ENCODE measurements at regions not wholly inside any gene's neighbourhood (a gene's known extent, or its start where the extent isn't known, plus 50 kb on each side); places are given as distances from the start of the nearest gene placed in this dataset.

DNA sequence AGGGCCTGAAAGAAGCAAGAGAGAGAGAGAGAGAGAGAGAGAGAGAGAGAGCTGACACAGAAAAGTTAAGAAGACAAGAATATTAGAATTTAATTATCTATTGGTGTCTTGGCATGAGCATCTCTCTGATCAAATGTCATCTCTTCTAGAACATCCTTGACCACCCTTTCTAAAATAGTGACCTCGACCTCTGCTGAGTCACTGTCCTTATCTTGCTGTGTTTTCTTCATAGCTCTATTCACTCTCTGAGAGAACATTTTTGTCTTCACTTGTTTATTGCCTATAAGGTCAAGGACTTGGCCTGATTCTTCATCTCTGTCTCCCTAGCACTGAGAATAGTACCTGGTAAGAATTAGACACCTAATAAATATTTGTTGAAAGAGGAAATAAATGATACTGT, 383.8 kb upstream of the RPS23 start:
- DNase-seq (ENCODE audit: low spot score) (no peak), ATAC-seq (no peak)
- Mint-ChIP-seq H3K4me1 (peaks cover 10% of the 10 kb centered on the region; the same call in 1 of the 2 replicates), H3K27ac (no peak overlapping the region), H3K4me3 (no peak overlapping the region), H3K27me3 (ENCODE audit: low read depth) (no peaks in the 10 kb centered on the region), H3K36me3 (no peaks in the 10 kb centered on the region), H3K9me3 (no peaks in the 10 kb centered on the region)
- ChIA-PET CTCF (no interaction called here), POLR2A (no interaction called here)
- TF ChIP-seq NR2C2 (CRISPR knock-in tag; IDR thresholded peaks at IDR 0.05) (no peak), ZNF423 (CRISPR knock-in tag; IDR thresholded peaks at IDR 0.05) (no peak), TCF7 (CRISPR knock-in tag; IDR thresholded peaks at IDR 0.05; ENCODE audit: low read depth) (no peak), FOXJ3 (CRISPR knock-in tag; IDR thresholded peaks at IDR 0.05; ENCODE audit: borderline replicate concordance) (no peak)
- TF ChIP-seq, protein P1, sequence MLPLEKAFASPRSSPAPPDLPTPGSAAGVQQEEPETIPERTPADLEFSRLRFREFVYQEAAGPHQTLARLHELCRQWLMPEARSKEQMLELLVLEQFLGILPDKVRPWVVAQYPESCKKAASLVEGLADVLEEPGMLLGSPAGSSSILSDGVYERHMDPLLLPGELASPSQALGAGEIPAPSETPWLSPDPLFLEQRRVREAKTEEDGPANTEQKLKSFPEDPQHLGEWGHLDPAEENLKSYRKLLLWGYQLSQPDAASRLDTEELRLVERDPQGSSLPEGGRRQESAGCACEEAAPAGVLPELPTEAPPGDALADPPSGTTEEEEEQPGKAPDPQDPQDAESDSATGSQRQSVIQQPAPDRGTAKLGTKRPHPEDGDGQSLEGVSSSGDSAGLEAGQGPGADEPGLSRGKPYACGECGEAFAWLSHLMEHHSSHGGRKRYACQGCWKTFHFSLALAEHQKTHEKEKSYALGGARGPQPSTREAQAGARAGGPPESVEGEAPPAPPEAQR (CRISPR knock-in tag; IDR thresholded peaks at IDR 0.05): no peak
- TF ChIP-seq, protein P2, sequence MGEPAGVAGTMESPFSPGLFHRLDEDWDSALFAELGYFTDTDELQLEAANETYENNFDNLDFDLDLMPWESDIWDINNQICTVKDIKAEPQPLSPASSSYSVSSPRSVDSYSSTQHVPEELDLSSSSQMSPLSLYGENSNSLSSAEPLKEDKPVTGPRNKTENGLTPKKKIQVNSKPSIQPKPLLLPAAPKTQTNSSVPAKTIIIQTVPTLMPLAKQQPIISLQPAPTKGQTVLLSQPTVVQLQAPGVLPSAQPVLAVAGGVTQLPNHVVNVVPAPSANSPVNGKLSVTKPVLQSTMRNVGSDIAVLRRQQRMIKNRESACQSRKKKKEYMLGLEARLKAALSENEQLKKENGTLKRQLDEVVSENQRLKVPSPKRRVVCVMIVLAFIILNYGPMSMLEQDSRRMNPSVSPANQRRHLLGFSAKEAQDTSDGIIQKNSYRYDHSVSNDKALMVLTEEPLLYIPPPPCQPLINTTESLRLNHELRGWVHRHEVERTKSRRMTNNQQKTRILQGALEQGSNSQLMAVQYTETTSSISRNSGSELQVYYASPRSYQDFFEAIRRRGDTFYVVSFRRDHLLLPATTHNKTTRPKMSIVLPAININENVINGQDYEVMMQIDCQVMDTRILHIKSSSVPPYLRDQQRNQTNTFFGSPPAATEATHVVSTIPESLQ (CRISPR knock-in tag; IDR thresholded peaks at IDR 0.05): no peak
- TF ChIP-seq, protein P3, sequence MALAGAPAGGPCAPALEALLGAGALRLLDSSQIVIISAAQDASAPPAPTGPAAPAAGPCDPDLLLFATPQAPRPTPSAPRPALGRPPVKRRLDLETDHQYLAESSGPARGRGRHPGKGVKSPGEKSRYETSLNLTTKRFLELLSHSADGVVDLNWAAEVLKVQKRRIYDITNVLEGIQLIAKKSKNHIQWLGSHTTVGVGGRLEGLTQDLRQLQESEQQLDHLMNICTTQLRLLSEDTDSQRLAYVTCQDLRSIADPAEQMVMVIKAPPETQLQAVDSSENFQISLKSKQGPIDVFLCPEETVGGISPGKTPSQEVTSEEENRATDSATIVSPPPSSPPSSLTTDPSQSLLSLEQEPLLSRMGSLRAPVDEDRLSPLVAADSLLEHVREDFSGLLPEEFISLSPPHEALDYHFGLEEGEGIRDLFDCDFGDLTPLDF (CRISPR knock-in tag; IDR thresholded peaks at IDR 0.05): no peak

DNA sequence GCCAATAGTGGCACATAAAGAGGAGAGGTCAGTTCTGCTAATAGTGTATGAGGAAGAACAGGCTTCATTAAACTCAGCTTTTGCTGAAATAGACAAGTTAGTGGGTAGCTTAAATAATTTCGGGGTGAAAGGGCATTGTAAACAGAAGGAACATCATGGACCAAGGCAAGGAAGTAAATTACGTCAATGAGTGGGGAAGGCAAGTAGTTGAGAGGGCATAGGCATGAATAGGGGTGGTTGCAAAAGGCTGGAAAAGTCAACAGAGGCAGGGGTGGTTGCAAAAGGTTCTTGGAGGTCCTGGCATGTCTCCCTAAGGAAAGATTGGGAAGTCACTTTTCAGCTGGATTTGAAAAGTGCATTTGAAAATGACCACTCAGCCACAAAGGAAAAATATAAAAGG, 383.3 kb upstream of the RPS23 start:
- no peak overlapping the region for H3K4me3 Mint-ChIP-seq
- CTCF ChIA-PET: no interaction called here

DNA sequence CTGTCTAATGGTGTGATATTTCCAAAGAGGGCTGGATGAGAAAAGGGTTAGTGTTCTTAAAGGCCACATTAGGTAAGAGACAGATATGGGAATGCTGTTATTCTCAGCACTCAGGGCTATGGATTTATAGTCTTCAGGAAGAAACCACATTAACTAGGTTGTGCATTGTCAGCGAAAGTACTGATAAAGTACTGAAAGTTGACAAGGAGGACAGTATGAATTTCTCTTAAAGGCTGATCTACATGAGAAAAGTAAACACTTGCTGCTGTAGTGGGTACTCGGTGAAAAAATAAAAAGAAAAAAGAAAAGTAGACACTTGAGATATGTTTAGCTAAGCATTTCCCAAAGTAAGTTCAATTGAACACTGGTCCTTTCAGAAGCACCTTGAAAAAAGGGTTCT, 381.0 kb upstream of the RPS23 start:
- Mint-ChIP-seq H3K27me3 (ENCODE audit: low read depth) (no peaks in the 10 kb centered on the region), H3K4me1 (no peaks in the 10 kb centered on the region), H3K9me3 (no peaks in the 10 kb centered on the region), H3K27ac (no peak overlapping the region), H3K36me3 (no peaks in the 10 kb centered on the region), H3K4me3 (no peak overlapping the region)
- DNase-seq (ENCODE audit: low spot score) (no peak), ATAC-seq (no peak)
- no peak for TF ChIP-seq MYBL2 (CRISPR knock-in tag; IDR thresholded peaks at IDR 0.05)
- TF ChIP-seq, protein P1 (CRISPR knock-in tag; IDR thresholded peaks at IDR 0.05): no peak
- TF ChIP-seq, protein P3 (CRISPR knock-in tag; IDR thresholded peaks at IDR 0.05): no peak
- TF ChIP-seq, protein P4, sequence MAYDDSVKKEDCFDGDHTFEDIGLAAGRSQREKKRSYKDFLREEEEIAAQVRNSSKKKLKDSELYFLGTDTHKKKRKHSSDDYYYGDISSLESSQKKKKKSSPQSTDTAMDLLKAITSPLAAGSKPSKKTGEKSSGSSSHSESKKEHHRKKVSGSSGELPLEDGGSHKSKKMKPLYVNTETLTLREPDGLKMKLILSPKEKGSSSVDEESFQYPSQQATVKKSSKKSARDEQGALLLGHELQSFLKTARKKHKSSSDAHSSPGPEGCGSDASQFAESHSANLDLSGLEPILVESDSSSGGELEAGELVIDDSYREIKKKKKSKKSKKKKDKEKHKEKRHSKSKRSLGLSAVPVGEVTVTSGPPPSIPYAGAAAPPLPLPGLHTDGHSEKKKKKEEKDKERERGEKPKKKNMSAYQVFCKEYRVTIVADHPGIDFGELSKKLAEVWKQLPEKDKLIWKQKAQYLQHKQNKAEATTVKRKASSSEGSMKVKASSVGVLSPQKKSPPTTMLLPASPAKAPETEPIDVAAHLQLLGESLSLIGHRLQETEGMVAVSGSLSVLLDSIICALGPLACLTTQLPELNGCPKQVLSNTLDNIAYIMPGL (CRISPR knock-in tag; IDR thresholded peaks at IDR 0.05): no peak
- TF ChIP-seq, protein P5, sequence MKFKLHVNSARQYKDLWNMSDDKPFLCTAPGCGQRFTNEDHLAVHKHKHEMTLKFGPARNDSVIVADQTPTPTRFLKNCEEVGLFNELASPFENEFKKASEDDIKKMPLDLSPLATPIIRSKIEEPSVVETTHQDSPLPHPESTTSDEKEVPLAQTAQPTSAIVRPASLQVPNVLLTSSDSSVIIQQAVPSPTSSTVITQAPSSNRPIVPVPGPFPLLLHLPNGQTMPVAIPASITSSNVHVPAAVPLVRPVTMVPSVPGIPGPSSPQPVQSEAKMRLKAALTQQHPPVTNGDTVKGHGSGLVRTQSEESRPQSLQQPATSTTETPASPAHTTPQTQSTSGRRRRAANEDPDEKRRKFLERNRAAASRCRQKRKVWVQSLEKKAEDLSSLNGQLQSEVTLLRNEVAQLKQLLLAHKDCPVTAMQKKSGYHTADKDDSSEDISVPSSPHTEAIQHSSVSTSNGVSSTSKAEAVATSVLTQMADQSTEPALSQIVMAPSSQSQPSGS (CRISPR knock-in tag; IDR thresholded peaks at IDR 0.05; ENCODE audit: borderline replicate concordance, low read depth): no peak
- ChIA-PET CTCF (no interaction called here), POLR2A (no interaction called here)

More for the DNA sequence above, 383.3 kb upstream of the RPS23 start:
- ATAC-seq: no peak
- no peak for DNase-seq (ENCODE audit: low spot score)
- POLR2A ChIA-PET: no interaction called here
- Mint-ChIP-seq H3K27me3 (ENCODE audit: low read depth) (no peaks in the 10 kb centered on the region), H3K9me3 (no peaks in the 10 kb centered on the region), H3K4me1 (peaks cover 10% of the 10 kb centered on the region; the same call in 1 of the 2 replicates), H3K27ac (no peak overlapping the region), H3K36me3 (no peaks in the 10 kb centered on the region)
- TF ChIP-seq, protein P6, sequence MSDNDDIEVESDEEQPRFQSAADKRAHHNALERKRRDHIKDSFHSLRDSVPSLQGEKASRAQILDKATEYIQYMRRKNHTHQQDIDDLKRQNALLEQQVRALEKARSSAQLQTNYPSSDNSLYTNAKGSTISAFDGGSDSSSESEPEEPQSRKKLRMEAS (CRISPR knock-in tag; IDR thresholded peaks at IDR 0.05): no peak
- TF ChIP-seq RORB (CRISPR knock-in tag; IDR thresholded peaks at IDR 0.05): no peak
- TF ChIP-seq, protein P7, sequence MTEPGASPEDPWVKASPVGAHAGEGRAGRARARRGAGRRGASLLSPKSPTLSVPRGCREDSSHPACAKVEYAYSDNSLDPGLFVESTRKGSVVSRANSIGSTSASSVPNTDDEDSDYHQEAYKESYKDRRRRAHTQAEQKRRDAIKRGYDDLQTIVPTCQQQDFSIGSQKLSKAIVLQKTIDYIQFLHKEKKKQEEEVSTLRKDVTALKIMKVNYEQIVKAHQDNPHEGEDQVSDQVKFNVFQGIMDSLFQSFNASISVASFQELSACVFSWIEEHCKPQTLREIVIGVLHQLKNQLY (CRISPR knock-in tag; IDR thresholded peaks at IDR 0.05): no peak
